ENCODE measurements at regions not wholly inside any gene's neighbourhood (a gene's known extent, or its start where the extent isn't known, plus 50 kb on each side); places are given as distances from the start of the nearest gene placed in this dataset.

GRCh38 chr1:193404236-193404635, 217.8 kb upstream of the B3GALT2 start:
- Histone ChIP-seq H3K4me3 (no peak overlapping the region), H3K9ac (ENCODE audit: insufficient read depth in 1 of 2, low read depth in 2 of 2, low read length in 2 of 2) (no peak overlapping the region), H3K27ac (ENCODE audit: extremely low read depth, low read depth, low read length) (no peak overlapping the region), H4K20me1 (replicated peaks; ENCODE audit: control insufficient read depth, insufficient read depth, low read length) (no peaks in the 10 kb centered on the region), H3K36me3 (ENCODE audit: control insufficient read depth, insufficient read depth, low read length) (no peaks in the 10 kb centered on the region), H2AFZ (ENCODE audit: low read depth, low read length) (no peak overlapping the region), H3K9me1 (ENCODE audit: control insufficient read depth, insufficient read depth, low read length) (no peaks in the 10 kb centered on the region), H3K4me1 (replicated peaks in 1 of 2; ENCODE audit: control insufficient read depth in 2 of 2, insufficient read depth in 2 of 2, low read length in 2 of 2) (no peaks in the 10 kb centered on the region), H3K27me3 (ENCODE audit: control insufficient read depth in 2 of 2, insufficient read depth in 2 of 2, low read length in 2 of 2) (no peaks in the 10 kb centered on the region), H3K9me3 (replicated peaks; ENCODE audit: control insufficient read depth, insufficient read depth, low read depth, low read length) (no peaks in the 10 kb centered on the region), H3K79me2 (ENCODE audit: control insufficient read depth, insufficient read depth, low read length) (no peaks in the 10 kb centered on the region), H3K4me2 (ENCODE audit: insufficient read depth, low read length) (no peak overlapping the region)
- in situ Hi-C loops (cut with MboI) (no loop called here), intact Hi-C loops (cut with micrococcal nuclease) (no loop called here)
- DNase-seq (ENCODE audit: extremely low read depth in 1 of 4, low spot score in 3 of 4) (no peak), FAIRE-seq (no peak), ATAC-seq (no peak)
- WGBS (ENCODE audit: insufficient coverage, low coverage, missing lambda C conversion rate): 3% methylated on average over 2 of the region's 2 CpGs
- BruUV-seq (replicated peaks): no TSS peak
- ChIA-PET POLR2A (interaction anchor here (0.6 to 1.3 kb wide), 2 partner anchors 188 to 610 kb away, joined by 3 read pairs; no protein-coding TSS in a partner anchor), CTCF (ENCODE audit: low intra/inter-chr PET ratio) (no interaction called here)
- TF ChIP-seq ZFPM2 (CRISPR knock-in tag; IDR thresholded peaks at IDR 0.05) (no peak), ZNF589 (CRISPR knock-in tag; IDR thresholded peaks at IDR 0.05; ENCODE audit: low read depth) (no peak), YBX1 (IDR thresholded peaks at IDR 0.05) (no peak), RBM22 (IDR thresholded peaks at IDR 0.05; ENCODE audit: low read depth, low read length, poor library complexity, severe bottlenecking) (no peak), NUFIP1 (IDR thresholded peaks at IDR 0.05; ENCODE audit: partially characterized antibody) (no peak)

GRCh38 chr1:193402977-193403376, 216.6 kb upstream of the B3GALT2 start:
- Histone ChIP-seq H3K4me3 (no peak overlapping the region), H3K27ac (ENCODE audit: extremely low read depth, low read depth, low read length) (no peak overlapping the region), H2AFZ (ENCODE audit: low read depth, low read length) (no peak overlapping the region), H3K9me1 (ENCODE audit: control insufficient read depth, insufficient read depth, low read length) (no peaks in the 10 kb centered on the region), H3K4me1 (replicated peaks in 1 of 2; ENCODE audit: control insufficient read depth in 2 of 2, insufficient read depth in 2 of 2, low read length in 2 of 2) (no peaks in the 10 kb centered on the region), H3K36me3 (ENCODE audit: control insufficient read depth, insufficient read depth, low read length) (no peaks in the 10 kb centered on the region), H3K79me2 (ENCODE audit: control insufficient read depth, insufficient read depth, low read length) (no peaks in the 10 kb centered on the region), H3K9me3 (replicated peaks; ENCODE audit: control insufficient read depth, insufficient read depth, low read depth, low read length) (no peaks in the 10 kb centered on the region), H3K9ac (ENCODE audit: insufficient read depth in 1 of 2, low read depth in 2 of 2, low read length in 2 of 2) (no peak overlapping the region), H4K20me1 (replicated peaks; ENCODE audit: control insufficient read depth, insufficient read depth, low read length) (no peaks in the 10 kb centered on the region), H3K27me3 (ENCODE audit: control insufficient read depth in 2 of 2, insufficient read depth in 2 of 2, low read length in 2 of 2) (no peaks in the 10 kb centered on the region), H3K4me2 (ENCODE audit: insufficient read depth, low read length) (no peak overlapping the region)
- CTCF ChIA-PET (ENCODE audit: low intra/inter-chr PET ratio): no interaction called here
- no peak for DNase-seq (ENCODE audit: extremely low read depth in 1 of 4, low spot score in 3 of 4)
- ATAC-seq: no peak
- in situ Hi-C loops (cut with MboI): no loop called here
- intact Hi-C loops (cut with micrococcal nuclease): no loop called here
- POLR2A ChIA-PET: no interaction called here
- BruUV-seq (replicated peaks): no TSS peak
- 3% methylated on average over 2 of the region's 2 CpGs for WGBS (ENCODE audit: insufficient coverage, low coverage, missing lambda C conversion rate)
- FAIRE-seq: no peak
- TF ChIP-seq STAG1 (CRISPR knock-in tag; IDR thresholded peaks at IDR 0.05; ENCODE audit: borderline replicate concordance): no peak

All from K562 (cell line).